Thyroid gland (tissue), 4 donors: ENCODE measurements at regions not wholly inside any gene's neighbourhood (a gene's known extent, or its start where the extent isn't known, plus 50 kb on each side); places are given as distances from the start of the nearest gene placed in this dataset.

Experiments used
- DNase-seq, 2 donors: peaks; one replicate each; pipeline ENCODE4 v3.0.0-alpha.2; 2019
- H3K27ac ChIP-seq, 3 donors: fragments of 200-600 bp; sonication (generic); 1 replicate in 2 of 3; 2 replicates in 1 of 3; pipeline ENCODE4 v1.5.1; 2016 to 2019; ENCODE audit warnings: mild to moderate bottlenecking in 1 of 3, moderate library complexity in 1 of 3
- H3K27me3 ChIP-seq: fragments of 200-600 bp; sonication (generic); one replicate; pipeline ENCODE4 v1.5.1; 2019
- H3K36me3 ChIP-seq, 2 donors: fragments of 200-600 bp; sonication (generic); one replicate each; pipeline ENCODE4 v1.5.1; 2016 to 2019
- H3K4me1 ChIP-seq, 2 donors: fragments of 200-600 bp; sonication (generic); one replicate each; pipeline ENCODE4 v1.5.1; 2017 to 2019
- H3K4me3 ChIP-seq, 3 donors: fragments of 200-600 bp; sonication (generic); replicated peaks in 1 of 3; 1 replicate in 2 of 3; 2 replicates in 1 of 3; pipeline ENCODE4 v1.5.1; 2016; ENCODE audit warnings: mild to moderate bottlenecking in 1 of 3
- H3K9me3 ChIP-seq: fragments of 200-600 bp; sonication (generic); one replicate; pipeline ENCODE4 v1.5.1; 2017
- POLR2A ChIP-seq, 2 donors: fragments of 450-650 bp; IDR thresholded peaks; one replicate each; pipeline ENCODE4 v1.6.1; 2017; ENCODE audit warnings: antibody characterized with exemption in 2 of 2, mild to moderate bottlenecking in 2 of 2, moderate library complexity in 1 of 2
- WGBS, 2 donors: methylation state at CpG; one replicate each; pipeline ENCODE4 v1.1.5; 2017; 5-methylcytosine and 5-hydroxymethylcytosine counted together
- intact Hi-C: fragments of 100-400 bp; cut with DNase I; formaldehyde crosslinking; loops from one replicate; pipeline ENCODE4 v1.15.1; 2023
- TF ChIP-seq, protein P1 (sequence below), 6 experiments: fragments of 200-600 bp in 3 of 6; fragments of 450-650 bp in 3 of 6; sonication (generic) in 3 of 6; IDR thresholded peaks; one replicate each; pipeline ENCODE4 v1.5.1; 2016 to 2019; ENCODE audit warnings: antibody characterized with exemption in 6 of 6, mild to moderate bottlenecking in 2 of 6, inconsistent platforms in 1 of 6, moderate library complexity in 1 of 6

DNA sequence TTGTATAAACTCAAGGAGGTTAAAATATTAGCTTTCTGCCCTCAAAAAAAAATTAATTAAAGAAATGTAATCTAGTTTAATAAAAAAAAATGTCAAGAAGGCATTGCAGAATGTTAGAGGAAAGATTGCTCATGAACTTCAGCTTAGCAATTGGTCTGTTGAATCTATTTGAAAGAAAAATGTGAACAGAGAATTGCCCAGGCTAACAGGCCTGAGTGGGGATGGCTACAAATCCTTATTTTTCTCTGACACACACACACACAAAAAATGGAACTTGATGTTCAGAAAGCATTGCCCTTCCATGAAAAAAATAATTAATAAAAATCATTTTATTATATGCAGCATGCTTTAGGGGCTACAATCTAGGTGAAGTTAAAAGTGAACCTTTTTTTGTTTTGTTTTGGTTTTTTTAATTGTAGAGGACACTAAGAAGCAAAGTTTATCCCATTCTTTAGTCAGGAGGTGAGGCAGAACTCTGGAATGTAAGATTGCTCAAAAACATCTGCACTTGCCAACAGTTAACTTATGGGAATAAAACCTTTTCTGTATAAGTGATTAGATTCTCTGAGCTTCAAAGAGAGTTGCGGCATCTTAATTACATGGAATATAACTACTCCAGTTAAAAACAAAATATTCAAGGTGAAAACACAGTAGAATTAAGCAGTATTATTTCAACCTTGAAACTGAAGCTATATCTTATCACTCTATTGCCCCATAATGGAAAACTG is 658.5 kb upstream of the ADGRL2 start:
- no peak for TF ChIP-seq POLR2A (IDR thresholded peaks at IDR 0.05)
- TF ChIP-seq, protein P1, sequence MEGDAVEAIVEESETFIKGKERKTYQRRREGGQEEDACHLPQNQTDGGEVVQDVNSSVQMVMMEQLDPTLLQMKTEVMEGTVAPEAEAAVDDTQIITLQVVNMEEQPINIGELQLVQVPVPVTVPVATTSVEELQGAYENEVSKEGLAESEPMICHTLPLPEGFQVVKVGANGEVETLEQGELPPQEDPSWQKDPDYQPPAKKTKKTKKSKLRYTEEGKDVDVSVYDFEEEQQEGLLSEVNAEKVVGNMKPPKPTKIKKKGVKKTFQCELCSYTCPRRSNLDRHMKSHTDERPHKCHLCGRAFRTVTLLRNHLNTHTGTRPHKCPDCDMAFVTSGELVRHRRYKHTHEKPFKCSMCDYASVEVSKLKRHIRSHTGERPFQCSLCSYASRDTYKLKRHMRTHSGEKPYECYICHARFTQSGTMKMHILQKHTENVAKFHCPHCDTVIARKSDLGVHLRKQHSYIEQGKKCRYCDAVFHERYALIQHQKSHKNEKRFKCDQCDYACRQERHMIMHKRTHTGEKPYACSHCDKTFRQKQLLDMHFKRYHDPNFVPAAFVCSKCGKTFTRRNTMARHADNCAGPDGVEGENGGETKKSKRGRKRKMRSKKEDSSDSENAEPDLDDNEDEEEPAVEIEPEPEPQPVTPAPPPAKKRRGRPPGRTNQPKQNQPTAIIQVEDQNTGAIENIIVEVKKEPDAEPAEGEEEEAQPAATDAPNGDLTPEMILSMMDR (IDR thresholded peaks at IDR 0.05): no peak
- H3K9me3 ChIP-seq: peaks cover 3% of the 10 kb centered on the region
- H3K27me3 ChIP-seq: no peaks in the 10 kb centered on the region
- H3K4me3 ChIP-seq: no peak overlapping the region
- 94% methylated on average over 1 of the region's 1 CpG for WGBS, 2 donors
- H3K4me1 ChIP-seq: no peaks in the 10 kb centered on the region
- DNase-seq: no peak
- H3K36me3 ChIP-seq: no peaks in the 10 kb centered on the region
- intact Hi-C loops: no loop called here
- H3K27ac ChIP-seq: no peak overlapping the region

DNA sequence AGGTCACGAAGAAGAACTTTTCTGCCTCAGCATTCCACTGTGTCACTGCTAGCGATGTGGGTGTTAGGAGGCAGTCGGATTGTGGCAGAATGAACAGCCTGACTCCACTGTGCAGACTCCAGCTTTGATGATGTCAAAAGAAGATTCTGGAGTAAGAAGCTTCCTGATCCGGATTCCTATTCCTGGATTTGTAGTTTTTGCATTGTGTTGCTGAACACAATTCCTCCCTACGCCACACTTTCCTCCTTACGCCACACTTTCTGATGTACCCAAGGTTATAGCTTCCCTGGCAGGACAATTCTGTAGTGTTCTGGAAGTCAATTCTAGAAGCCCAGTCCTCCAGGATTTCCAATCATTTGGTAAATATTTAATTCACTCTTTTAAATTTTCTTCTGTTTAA is 665.2 kb upstream of the ADGRL2 start:
- WGBS, 2 donors: 85 to 86% methylated on average over 6 of the region's 6 CpGs
- no peak overlapping the region for H3K4me3 ChIP-seq
- intact Hi-C loops: no loop called here

GRCh38 chr1:81129776-81130175 is 671.0 kb upstream of the ADGRL2 start:
- no peaks in the 10 kb centered on the region for H3K36me3 ChIP-seq
- H3K4me1 ChIP-seq: no peaks in the 10 kb centered on the region
- H3K4me3 ChIP-seq: no peak overlapping the region
- TF ChIP-seq POLR2A (IDR thresholded peaks at IDR 0.05): no peak
- TF ChIP-seq, protein P1 (IDR thresholded peaks at IDR 0.05): no peak
- intact Hi-C loops: no loop called here
- no peaks in the 10 kb centered on the region for H3K9me3 ChIP-seq
- WGBS, 2 donors: 81 to 83% methylated on average over 3 of the region's 3 CpGs
- DNase-seq: no peak
- no peak overlapping the region for H3K27ac ChIP-seq
- no peaks in the 10 kb centered on the region for H3K27me3 ChIP-seq

More for the DNA sequence above, 665.2 kb upstream of the ADGRL2 start:
- peaks cover 3% of the 10 kb centered on the region for H3K9me3 ChIP-seq
- no peak overlapping the region for H3K27ac ChIP-seq
- no peak for DNase-seq
- TF ChIP-seq, protein P1 (IDR thresholded peaks at IDR 0.05): no peak
- no peak for TF ChIP-seq POLR2A (IDR thresholded peaks at IDR 0.05)
- H3K27me3 ChIP-seq: no peaks in the 10 kb centered on the region
- H3K4me1 ChIP-seq: no peaks in the 10 kb centered on the region
- H3K36me3 ChIP-seq: no peaks in the 10 kb centered on the region

GRCh38 chr1:81129366-81129765 is 671.4 kb upstream of the ADGRL2 start:
- H3K4me1 ChIP-seq: no peaks in the 10 kb centered on the region
- H3K36me3 ChIP-seq: no peaks in the 10 kb centered on the region
- no peaks in the 10 kb centered on the region for H3K9me3 ChIP-seq
- no peak for TF ChIP-seq POLR2A (IDR thresholded peaks at IDR 0.05)
- TF ChIP-seq, protein P1 (IDR thresholded peaks at IDR 0.05): no peak
- 70 to 80% methylated on average over 4 of the region's 4 CpGs for WGBS, 2 donors
- H3K4me3 ChIP-seq: no peak overlapping the region
- H3K27ac ChIP-seq: no peak overlapping the region
- H3K27me3 ChIP-seq: no peaks in the 10 kb centered on the region
- intact Hi-C loops: no loop called here
- no peak for DNase-seq

- no peaks in the 10 kb centered on the region for H3K36me3 ChIP-seq
- intact Hi-C loops: no loop called here
- H3K4me1 ChIP-seq: no peaks in the 10 kb centered on the region
- WGBS, 2 donors: 97 to 100% methylated on average over 1 of the region's 1 CpG
- H3K9me3 ChIP-seq: no peaks in the 10 kb centered on the region
- no peak overlapping the region for H3K4me3 ChIP-seq
- DNase-seq: no peak
- H3K27ac ChIP-seq: no peak overlapping the region
- H3K27me3 ChIP-seq: no peaks in the 10 kb centered on the region
- TF ChIP-seq, protein P1 (IDR thresholded peaks at IDR 0.05): no peak
- no peak for TF ChIP-seq POLR2A (IDR thresholded peaks at IDR 0.05)
Measured at GRCh38 chr1:81128079-81128478, 672.7 kb upstream of the ADGRL2 start.
